GM21737 (cell line): ENCODE measurements at regions not wholly inside any gene's neighbourhood (a gene's known extent, or its start where the extent isn't known, plus 50 kb on each side); places are given as distances from the start of the nearest gene placed in this dataset.
"Not testable (repeated sequence)": the region's sequence is repeated elsewhere in the genome, so short reads cannot be mapped to it uniquely, and the experiment has no call there.

Experiments
- ATAC-seq: cut with Tn5 transposase; IDR thresholded peaks from one replicate; pipeline ENCODE4 v1.9.1; 2021; ENCODE audit warnings: mild to moderate bottlenecking, moderate library complexity; ENCODE audit not compliant: unreplicated experiment

GRCh38 chr6:167748458-167749379 is 78.0 kb upstream of the AFDN start:
- ATAC-seq: no peak

- ATAC-seq: no peak
Observed at GRCh38 chr6:167750956-167751358, 75.8 kb upstream of the AFDN start.

GRCh38 chr6:167751579-167752115 is 75.1 kb upstream of the AFDN start:
- no peak for ATAC-seq

- not testable (repeated sequence) for ATAC-seq
Observed at GRCh38 chr6:167753281-167753680, 73.4 kb upstream of the AFDN start.

- no peak for ATAC-seq
Observed at GRCh38 chr6:167754691-167755090, 72.0 kb upstream of the AFDN start.

- ATAC-seq: no peak
Observed at GRCh38 chr6:167755461-167755860, 71.2 kb upstream of the AFDN start.

GRCh38 chr6:167756597-167756996 is 70.1 kb upstream of the AFDN start:
- ATAC-seq: no peak

- no peak for ATAC-seq
Observed at GRCh38 chr6:167757249-167757648, 69.5 kb upstream of the AFDN start.

- no peak for ATAC-seq
Observed at GRCh38 chr6:167757821-167758220, 68.9 kb upstream of the AFDN start.

- no peak for ATAC-seq
Observed at GRCh38 chr6:167758309-167759023, 68.2 kb upstream of the AFDN start.

GRCh38 chr6:167759206-167759605 is 67.5 kb upstream of the AFDN start:
- ATAC-seq: no peak

- ATAC-seq: no peak
Observed at GRCh38 chr6:167759912-167760311, 66.8 kb upstream of the AFDN start.

GRCh38 chr6:167760979-167761793 is 65.5 kb upstream of the AFDN start:
- no peak for ATAC-seq

GRCh38 chr6:167761794-167762258 is 64.9 kb upstream of the AFDN start:
- no peak for ATAC-seq

GRCh38 chr6:167762259-167762962 is 64.3 kb upstream of the AFDN start:
- no peak for ATAC-seq

- ATAC-seq: no peak
Observed at GRCh38 chr6:167763056-167763944, 63.4 kb upstream of the AFDN start.

GRCh38 chr6:167764215-167764614 is 62.5 kb upstream of the AFDN start:
- no peak for ATAC-seq

GRCh38 chr6:167764713-167765479 is 61.8 kb upstream of the AFDN start:
- ATAC-seq: no peak
